IgD-negative memory B cell (primary cell): ENCODE measurements at regions not wholly inside any gene's neighbourhood (a gene's known extent, or its start where the extent isn't known, plus 50 kb on each side); places are given as distances from the start of the nearest gene placed in this dataset.
"Not testable (repeated sequence)": the region's sequence is repeated elsewhere in the genome, so short reads cannot be mapped to it uniquely, and the experiment has no call there.

Source experiments
- H3K27ac Mint-ChIP-seq, 3 donors: one replicate each; pipeline ENCODE4 v1.8.0; 2020 to 2022; ENCODE audit warnings: mild to moderate bottlenecking in 3 of 3, mixed read lengths in 3 of 3, moderate library complexity in 1 of 3
- H3K27me3 Mint-ChIP-seq: one replicate; pipeline ENCODE4 v1.8.0; 2021; ENCODE audit warnings: mixed read lengths
- H3K36me3 Mint-ChIP-seq: one replicate; pipeline ENCODE4 v1.8.0; 2020; ENCODE audit warnings: mild to moderate bottlenecking, mixed read lengths
- H3K4me1 Mint-ChIP-seq, 3 donors: one replicate each; pipeline ENCODE4 v1.8.0; 2020 to 2022; ENCODE audit warnings: mixed read lengths in 3 of 3, mild to moderate bottlenecking in 1 of 3
- H3K4me3 Mint-ChIP-seq, 4 donors: one replicate each; pipeline ENCODE4 v1.8.0; 2020 to 2022; ENCODE audit warnings: mild to moderate bottlenecking in 4 of 4, mixed read lengths in 4 of 4, moderate library complexity in 3 of 4
- H3K9me3 Mint-ChIP-seq, 3 donors: one replicate each; pipeline ENCODE4 v1.8.0; 2020 to 2021; ENCODE audit warnings: mixed read lengths in 3 of 3, mild to moderate bottlenecking in 1 of 3

DNA sequence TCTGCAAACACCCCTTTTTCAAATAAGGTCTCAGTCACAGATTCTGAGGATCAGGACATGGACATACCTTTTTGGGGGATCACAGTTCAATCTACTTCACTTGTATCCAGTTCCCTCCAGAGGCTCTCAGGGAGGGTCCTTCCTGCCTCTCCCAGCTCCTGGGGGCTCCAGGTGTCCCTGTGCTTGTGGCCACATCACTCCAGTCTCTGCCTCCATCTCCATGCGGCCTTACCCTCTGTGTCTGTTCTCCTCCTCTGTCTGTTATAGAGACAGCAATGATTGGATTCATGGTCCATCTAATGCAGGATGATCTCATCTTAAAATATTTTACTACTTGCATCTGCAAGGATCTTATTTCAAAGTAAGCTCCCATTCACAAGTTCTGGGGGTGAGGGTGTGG is 269.6 kb downstream of the ASMT start:
- Mint-ChIP-seq H3K36me3 (no peaks in the 10 kb centered on the region), H3K4me1 (peaks cover 0 to 2% (median 0%) of the 10 kb centered on the region in 3 donors), H3K27me3 (peaks cover 11% of the 10 kb centered on the region), H3K27ac (no peak overlapping the region), H3K4me3 (no peak overlapping the region), H3K9me3 (peaks cover 3 to 10% (median 6%) of the 10 kb centered on the region in 3 donors)

GRCh38 chrX:1885116-1885515 is 270.3 kb downstream of the ASMT start:
- Mint-ChIP-seq H3K4me3 (no peak overlapping the region), H3K9me3 (peaks cover 3 to 6% (median 5%) of the 10 kb centered on the region in 3 donors), H3K27ac (no peak overlapping the region), H3K27me3 (peaks cover 11% of the 10 kb centered on the region), H3K36me3 (no peaks in the 10 kb centered on the region), H3K4me1 (peaks cover 0 to under 1% (median 0%) of the 10 kb centered on the region in 3 donors)

DNA sequence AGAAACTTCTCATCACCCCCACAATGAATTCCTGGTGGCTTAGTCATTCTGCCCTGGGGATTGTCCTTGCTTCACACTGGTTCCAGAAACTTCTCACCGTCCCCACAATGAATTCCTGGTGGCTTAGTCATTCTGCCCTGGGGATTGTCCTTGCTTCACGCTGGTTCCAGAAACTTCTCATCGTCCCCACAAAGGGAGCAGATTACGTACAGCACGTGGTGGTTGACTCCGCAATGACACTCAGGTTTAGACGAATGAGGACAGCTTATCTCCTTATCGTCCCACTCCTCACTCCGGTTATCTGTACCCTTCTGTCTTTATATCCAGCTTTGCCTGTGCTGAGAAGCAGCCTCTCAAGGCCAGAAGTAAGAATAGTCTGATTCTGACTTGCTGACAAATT is 273.4 kb downstream of the ASMT start:
- H3K4me3 Mint-ChIP-seq, H3K4me1 Mint-ChIP-seq, H3K27ac Mint-ChIP-seq, H3K9me3 Mint-ChIP-seq, H3K36me3 Mint-ChIP-seq: not testable (repeated sequence)
- peaks cover 11% of the 10 kb centered on the region for H3K27me3 Mint-ChIP-seq

- no peak overlapping the region for H3K4me3 Mint-ChIP-seq
- no peaks in the 10 kb centered on the region for H3K36me3 Mint-ChIP-seq
- H3K27me3 Mint-ChIP-seq = peaks cover 5% of the 10 kb centered on the region
- peaks cover 0 to 4% (median 0%) of the 10 kb centered on the region in 3 donors for H3K9me3 Mint-ChIP-seq
- no peaks in the 10 kb centered on the region for H3K4me1 Mint-ChIP-seq
- H3K27ac Mint-ChIP-seq = no peak overlapping the region
Measured at GRCh38 chrX:1894026-1894294, 279.1 kb downstream of the ASMT start.

DNA sequence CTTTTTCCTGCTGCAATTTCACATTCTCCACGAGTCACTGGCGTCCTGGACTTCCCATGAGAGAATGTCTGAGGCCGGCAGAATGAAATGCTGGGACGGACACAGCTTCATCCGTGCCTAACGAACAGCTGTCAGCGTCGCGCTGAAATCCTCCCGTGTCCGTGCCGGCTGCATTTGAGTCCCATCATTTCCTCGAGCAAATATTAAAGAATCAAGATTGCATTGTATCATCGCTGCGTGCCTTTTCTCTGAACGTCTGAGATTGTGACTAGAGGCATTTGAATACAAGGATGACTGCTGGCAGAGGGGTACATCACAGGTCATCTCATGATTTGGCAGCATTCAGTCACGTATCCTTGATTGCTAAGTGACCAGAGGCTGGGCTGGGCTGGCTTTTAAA is 279.9 kb downstream of the ASMT start:
- Mint-ChIP-seq H3K27ac (no peak overlapping the region), H3K4me1 (no peaks in the 10 kb centered on the region), H3K4me3 (no peak overlapping the region), H3K36me3 (no peaks in the 10 kb centered on the region), H3K27me3 (peaks cover 4% of the 10 kb centered on the region), H3K9me3 (peaks cover 0 to 4% (median 0%) of the 10 kb centered on the region in 3 donors)

DNA sequence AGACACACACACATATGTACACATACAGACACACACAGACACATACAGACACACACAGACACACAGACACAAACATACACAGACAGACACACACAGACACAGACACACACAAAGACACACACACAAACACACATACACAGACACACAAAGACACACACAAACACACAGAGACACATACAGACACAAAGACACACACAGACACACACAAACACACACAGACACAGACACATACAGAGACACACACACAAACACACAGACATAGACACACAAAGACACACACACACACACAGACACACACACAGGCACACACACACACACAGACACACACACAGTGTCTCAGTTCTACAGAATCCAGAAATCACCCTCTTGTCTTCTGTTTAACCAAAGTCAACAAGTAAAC is 280.7 kb downstream of the ASMT start:
- Mint-ChIP-seq H3K4me3 (no peak overlapping the region), H3K27me3 (peaks cover 4% of the 10 kb centered on the region), H3K4me1 (no peaks in the 10 kb centered on the region)

GRCh38 chrX:1899841-1900240 is 285.0 kb downstream of the ASMT start:
- Mint-ChIP-seq H3K4me1 (no peaks in the 10 kb centered on the region), H3K4me3 (no peak overlapping the region), H3K27me3 (peaks cover 8% of the 10 kb centered on the region), H3K27ac (no peak overlapping the region), H3K9me3 (no peaks in the 10 kb centered on the region), H3K36me3 (no peaks in the 10 kb centered on the region)

More for the DNA sequence above, 280.7 kb downstream of the ASMT start:
- Mint-ChIP-seq H3K27ac (no peak overlapping the region), H3K36me3 (no peaks in the 10 kb centered on the region), H3K9me3 (peaks cover 0 to 4% (median 0%) of the 10 kb centered on the region in 3 donors)

DNA sequence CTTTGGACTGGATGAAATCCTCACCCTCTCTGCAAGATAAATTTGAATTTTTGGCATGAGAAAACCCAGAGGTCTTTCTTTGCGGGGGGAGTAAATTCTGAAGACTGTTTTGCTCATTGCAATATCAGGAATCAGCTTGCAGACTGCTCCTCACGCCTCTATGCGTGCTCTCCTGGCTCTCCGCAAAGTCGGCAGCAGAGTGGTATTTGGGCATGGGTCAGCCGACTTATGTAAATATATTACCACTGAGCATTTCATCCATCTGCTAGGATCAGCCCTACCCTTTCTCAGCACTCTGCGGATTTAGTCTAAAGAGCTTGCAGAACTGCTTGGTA is 288.0 kb downstream of the ASMT start:
- Mint-ChIP-seq H3K4me1 (no peaks in the 10 kb centered on the region), H3K27me3 (peaks cover 5% of the 10 kb centered on the region), H3K36me3 (no peaks in the 10 kb centered on the region), H3K4me3 (no peak overlapping the region), H3K9me3 (peaks cover 2 to 5% (median 4%) of the 10 kb centered on the region in 3 donors), H3K27ac (no peak overlapping the region)

DNA sequence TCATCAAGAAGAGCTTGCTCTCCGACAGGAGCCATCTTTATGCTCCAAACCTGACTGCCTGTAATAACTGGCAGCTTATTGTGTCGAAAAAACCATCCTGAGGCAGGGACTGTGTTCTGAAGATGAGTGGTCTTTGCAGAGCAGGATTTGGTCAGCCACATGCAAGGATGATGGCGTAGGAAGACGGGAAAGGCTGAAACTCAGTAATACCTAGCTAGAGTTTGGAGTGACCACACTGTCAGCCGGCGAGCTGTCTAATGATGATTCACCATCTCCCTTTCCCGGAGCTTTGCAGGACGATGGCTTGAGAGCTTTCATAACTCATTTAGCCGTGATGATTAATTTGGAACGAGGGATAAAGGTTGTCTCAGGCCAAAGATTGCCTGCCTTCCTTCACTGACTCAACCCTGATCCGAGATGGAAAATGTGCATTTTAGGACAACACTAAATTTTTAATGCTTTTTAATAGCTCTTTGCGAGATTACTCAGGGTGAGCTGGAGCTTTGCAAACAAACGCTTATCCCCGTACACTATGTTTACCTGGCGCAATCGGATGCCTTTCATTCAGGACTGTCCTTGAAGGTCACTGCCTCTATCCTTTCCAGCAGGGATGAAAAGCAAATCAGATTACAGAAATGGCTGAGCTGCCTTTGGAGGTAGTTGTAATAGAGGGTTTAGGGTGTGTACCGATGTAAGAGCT is 288.5 kb downstream of the ASMT start:
- Mint-ChIP-seq H3K27ac (no peak overlapping the region), H3K36me3 (no peaks in the 10 kb centered on the region), H3K9me3 (peaks cover 2 to 5% (median 4%) of the 10 kb centered on the region in 3 donors), H3K4me3 (no peak overlapping the region), H3K4me1 (no peaks in the 10 kb centered on the region), H3K27me3 (peaks cover 3% of the 10 kb centered on the region)

DNA sequence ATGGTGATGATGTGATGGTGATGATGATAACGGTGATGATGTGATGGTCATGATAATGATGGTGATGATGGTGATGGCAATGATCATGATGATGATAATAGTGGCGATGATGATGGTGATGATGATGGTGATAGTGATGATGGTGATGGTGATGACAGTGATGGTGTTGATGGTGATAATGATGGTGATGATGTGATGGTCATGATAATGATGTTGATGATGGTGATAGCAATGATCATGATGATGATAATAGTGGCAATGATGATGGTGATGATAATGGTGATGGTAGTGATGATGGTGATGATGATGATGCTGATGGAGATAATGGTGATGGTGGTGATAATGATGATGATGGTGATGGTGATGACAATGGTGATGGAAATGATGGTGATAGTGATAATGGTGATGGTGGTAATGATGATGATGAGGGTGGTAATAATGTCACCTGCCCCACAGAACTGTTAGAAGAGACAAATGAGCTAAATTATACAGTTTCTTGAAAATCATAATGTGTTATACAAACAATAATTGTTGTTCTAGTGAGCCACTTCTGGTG is 289.9 kb downstream of the ASMT start:
- Mint-ChIP-seq H3K36me3 (no peaks in the 10 kb centered on the region), H3K4me1 (peaks cover 0 to 2% (median 0%) of the 10 kb centered on the region in 3 donors), H3K9me3 (peaks cover 2 to 5% (median 4%) of the 10 kb centered on the region in 3 donors), H3K4me3 (no peak overlapping the region), H3K27me3 (peaks cover 5% of the 10 kb centered on the region), H3K27ac (no peak overlapping the region)

DNA sequence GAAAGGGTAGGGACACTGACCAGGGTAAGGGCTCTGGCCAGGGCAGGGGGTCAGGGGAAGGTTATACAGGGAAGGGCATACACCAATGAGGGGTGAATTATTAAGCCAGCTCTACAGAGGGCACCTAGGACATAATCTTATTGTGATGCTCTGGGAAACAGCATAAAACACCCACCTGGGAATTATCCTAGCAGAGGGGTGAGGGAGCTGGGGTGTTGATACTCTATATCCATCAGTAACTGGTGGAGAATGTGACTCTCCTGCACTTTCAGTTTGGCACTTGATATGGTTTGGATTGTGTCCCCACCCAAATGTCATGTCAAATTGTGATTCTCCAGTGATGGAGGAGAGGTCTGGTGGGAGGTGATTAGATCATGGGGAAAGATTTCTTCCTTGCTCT is 291.2 kb downstream of the ASMT start:
- H3K9me3 Mint-ChIP-seq = peaks cover 2 to 6% (median 5%) of the 10 kb centered on the region in 3 donors
- peaks cover 3% of the 10 kb centered on the region for H3K27me3 Mint-ChIP-seq
- H3K36me3 Mint-ChIP-seq = no peaks in the 10 kb centered on the region
- peaks cover 0 to 2% (median 0%) of the 10 kb centered on the region in 3 donors for H3K4me1 Mint-ChIP-seq
- H3K4me3 Mint-ChIP-seq = no peak overlapping the region
- no peak overlapping the region for H3K27ac Mint-ChIP-seq

- H3K4me3 Mint-ChIP-seq, H3K36me3 Mint-ChIP-seq, H3K4me1 Mint-ChIP-seq, H3K9me3 Mint-ChIP-seq, H3K27ac Mint-ChIP-seq, H3K27me3 Mint-ChIP-seq: not testable (repeated sequence)
Measured at GRCh38 chrX:1908996-1909395, 294.1 kb downstream of the ASMT start.

DNA sequence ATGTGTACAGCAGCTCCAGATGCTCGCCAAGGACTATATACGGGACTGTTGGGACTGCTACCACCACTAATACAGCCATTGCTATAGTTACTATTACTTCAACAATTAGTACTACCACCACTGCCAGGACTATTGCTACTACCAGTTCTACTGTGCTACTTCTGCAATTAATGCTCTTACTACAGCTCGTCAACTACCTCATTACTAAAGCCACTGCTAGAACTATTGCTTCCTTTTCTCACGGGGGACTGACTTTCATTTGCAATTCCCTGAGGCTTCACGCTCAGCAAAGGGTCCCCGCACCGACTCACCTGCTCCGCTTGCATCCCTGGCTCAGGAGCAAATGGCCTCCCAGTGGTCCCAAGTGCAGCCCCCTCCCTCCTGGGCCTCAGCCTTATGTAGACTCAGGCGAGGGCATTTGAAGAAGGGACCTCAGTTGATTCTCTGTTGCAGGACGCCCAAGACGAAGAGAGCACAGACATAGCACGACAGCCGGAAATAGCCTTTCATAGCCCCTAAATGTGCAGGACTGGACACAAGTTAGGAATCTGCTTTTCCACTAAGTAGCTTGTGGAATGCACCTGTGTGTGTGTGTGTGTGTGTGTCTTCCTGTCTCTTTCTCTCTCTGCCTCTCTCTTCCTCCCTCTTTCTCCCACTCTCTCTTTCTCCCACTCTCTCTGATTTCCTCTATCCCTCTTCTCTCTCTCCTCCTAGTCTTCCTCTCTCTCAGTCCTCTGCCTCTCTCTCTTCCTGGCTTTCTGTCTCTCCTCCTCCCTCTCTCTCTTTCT is 294.8 kb downstream of the ASMT start:
- no peak overlapping the region for H3K27ac Mint-ChIP-seq
- peaks cover 6% of the 10 kb centered on the region for H3K27me3 Mint-ChIP-seq
- H3K9me3 Mint-ChIP-seq = peaks cover 2 to 6% (median 5%) of the 10 kb centered on the region in 3 donors
- H3K4me3 Mint-ChIP-seq = no peak overlapping the region
- H3K36me3 Mint-ChIP-seq = no peaks in the 10 kb centered on the region
- peaks cover 0 to 2% (median 0%) of the 10 kb centered on the region in 3 donors for H3K4me1 Mint-ChIP-seq

- H3K9me3 Mint-ChIP-seq = peaks cover 2 to 6% (median 5%) of the 10 kb centered on the region in 3 donors
- H3K4me3 Mint-ChIP-seq = no peak overlapping the region
Measured at GRCh38 chrX:1910207-1910470, 295.3 kb downstream of the ASMT start.

DNA sequence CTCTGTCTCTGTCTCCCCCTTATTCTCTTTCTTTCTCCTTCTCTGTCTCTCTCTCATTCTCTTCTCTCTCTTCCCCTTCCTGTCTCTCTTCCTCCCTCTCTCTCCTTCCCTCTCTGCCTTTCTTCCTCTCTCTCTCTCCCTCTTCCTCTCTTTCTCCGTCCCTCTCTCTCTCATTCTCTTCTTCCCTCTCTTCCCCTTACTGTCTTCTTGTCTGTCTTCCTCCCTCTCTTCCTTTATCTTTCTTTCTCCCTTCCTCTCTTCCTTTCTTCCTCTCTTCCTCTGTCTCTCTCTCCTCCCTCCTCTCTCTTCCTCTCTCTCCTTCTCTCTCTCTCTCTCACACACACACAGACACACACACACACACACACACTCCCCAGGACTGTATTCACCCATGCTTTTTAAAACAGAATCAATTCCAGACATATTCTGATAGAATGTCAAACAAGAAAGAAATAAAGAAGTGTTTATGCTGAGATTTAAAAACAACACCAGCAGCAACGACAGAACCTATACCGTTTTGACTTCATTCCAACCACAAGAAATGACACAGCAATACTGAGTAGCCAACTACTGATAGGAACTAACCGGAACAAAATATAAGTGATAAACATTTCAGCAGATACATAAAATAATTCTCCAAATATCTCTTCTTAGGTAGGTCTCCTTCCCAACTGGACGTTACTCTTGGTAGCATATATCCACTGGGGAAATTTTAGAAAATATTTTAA is 296.7 kb downstream of the ASMT start:
- Mint-ChIP-seq H3K27me3 (peaks cover 10% of the 10 kb centered on the region), H3K4me1 (peaks cover 0 to 2% (median 0%) of the 10 kb centered on the region in 3 donors), H3K27ac (no peak overlapping the region), H3K36me3 (no peaks in the 10 kb centered on the region), H3K9me3 (peaks cover 2 to 6% (median 5%) of the 10 kb centered on the region in 3 donors), H3K4me3 (no peak overlapping the region)

More at GRCh38 chrX:1910207-1910470, 295.3 kb downstream of the ASMT start:
- Mint-ChIP-seq H3K36me3 (no peaks in the 10 kb centered on the region), H3K27me3 (peaks cover 10% of the 10 kb centered on the region), H3K27ac (no peak overlapping the region), H3K4me1 (peaks cover 0 to 2% (median 0%) of the 10 kb centered on the region in 3 donors)
